ENCODE measurements at regions not wholly inside any gene's neighbourhood (a gene's known extent, or its start where the extent isn't known, plus 50 kb on each side); places are given as distances from the start of the nearest gene placed in this dataset.

GRCh38 chr2:212667751-212668316 lies 129.2 kb upstream of the ERBB4 start:
- TF ChIP-seq CTCF (IDR thresholded peaks at IDR 0.05): no peak
- no peak for TF ChIP-seq EZH2 (IDR thresholded peaks at IDR 0.05)
